Stimulated activated naive CD4-positive, alpha-beta T cell treated with Interleukin-2 at 50 U/mL for 16 hours (primary cell): ENCODE measurements at regions not wholly inside any gene's neighbourhood (a gene's known extent, or its start where the extent isn't known, plus 50 kb on each side); places are given as distances from the start of the nearest gene placed in this dataset.
"Not testable (repeated sequence)": the region's sequence is repeated elsewhere in the genome, so short reads cannot be mapped to it uniquely, and the experiment has no call there.

Source experiments
- DNase-seq: peaks from one replicate; lab custom pipeline; 2025; lab: John Stamatoyannopoulos, UW

DNA sequence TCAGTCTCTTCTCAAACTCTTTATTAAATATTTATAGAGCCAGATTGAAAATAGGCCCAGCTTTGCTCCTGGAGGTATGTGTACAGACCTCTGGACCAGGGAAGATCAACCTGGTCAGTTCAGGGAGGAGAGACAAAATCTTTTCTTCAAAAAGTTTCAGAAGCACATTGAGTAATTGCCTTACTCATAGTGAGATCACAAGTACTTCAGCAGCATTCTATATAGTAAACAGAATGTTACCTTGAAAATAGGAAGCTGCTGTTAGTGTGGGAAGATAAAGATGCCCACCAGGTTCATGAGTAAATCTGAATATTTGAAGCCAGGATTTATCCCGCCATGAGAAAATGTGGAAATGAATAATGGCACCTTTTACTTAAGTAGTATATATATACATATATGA lies 665.9 kb upstream of the CITED2 start:
- no peak for DNase-seq

DNA sequence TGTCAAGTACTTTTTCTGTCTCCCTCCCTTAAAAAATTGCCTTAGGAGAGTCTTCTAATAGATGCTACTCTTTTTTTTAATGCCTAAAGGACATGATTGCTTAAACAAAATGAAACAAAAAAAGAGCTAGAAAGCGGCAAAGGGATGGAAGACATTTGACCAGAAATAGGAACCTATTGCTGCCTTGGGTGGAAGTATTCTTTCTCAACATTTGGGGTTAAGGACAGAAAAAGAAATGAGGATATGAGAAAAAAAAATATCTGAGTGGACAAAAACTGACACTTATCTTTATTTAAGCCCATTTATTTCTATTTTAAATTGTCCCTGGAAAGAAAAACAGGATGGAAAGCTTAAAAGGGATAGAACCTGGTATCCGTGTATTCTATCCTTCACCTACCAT lies 664.9 kb upstream of the CITED2 start:
- DNase-seq, result no peak

DNA sequence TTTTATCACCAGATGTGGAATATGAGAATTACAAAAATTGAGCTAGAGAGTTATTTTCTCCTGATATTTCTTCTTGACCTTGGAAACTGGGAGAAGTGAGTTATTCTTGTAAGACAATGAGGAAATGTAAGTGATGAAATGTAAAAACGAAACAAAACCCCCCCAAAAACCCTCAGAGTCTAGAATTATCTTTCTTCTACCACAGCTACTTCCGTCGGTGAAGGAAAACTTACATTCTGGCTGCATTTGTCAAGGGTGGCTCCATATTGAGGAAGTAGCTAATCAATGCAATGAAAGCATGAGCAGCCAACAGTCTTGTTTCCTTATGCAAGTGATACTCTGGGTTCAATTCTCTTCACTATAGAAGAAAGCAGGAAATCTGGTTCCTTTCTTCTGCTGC lies 661.7 kb upstream of the CITED2 start:
- DNase-seq, result no peak

DNA sequence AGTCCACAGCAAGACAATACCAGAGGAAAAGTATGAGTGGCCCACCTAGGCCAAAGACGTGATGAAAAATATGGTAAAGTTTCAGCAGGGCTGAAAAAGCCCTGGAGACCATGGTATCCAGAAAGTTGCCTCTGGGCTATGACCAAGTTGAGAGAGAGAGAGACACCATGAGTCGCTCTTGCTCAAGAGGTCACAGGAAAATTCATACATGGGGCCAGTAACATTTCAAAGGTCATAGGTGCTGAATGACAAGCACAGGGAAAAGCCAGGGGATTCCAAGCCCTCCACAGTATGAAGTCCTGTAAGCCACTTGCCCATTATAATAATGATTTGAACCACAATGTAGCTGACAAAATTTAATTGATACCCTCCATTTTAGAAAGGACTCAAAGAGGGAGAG lies 657.7 kb upstream of the CITED2 start:
- DNase-seq, result no peak

DNA sequence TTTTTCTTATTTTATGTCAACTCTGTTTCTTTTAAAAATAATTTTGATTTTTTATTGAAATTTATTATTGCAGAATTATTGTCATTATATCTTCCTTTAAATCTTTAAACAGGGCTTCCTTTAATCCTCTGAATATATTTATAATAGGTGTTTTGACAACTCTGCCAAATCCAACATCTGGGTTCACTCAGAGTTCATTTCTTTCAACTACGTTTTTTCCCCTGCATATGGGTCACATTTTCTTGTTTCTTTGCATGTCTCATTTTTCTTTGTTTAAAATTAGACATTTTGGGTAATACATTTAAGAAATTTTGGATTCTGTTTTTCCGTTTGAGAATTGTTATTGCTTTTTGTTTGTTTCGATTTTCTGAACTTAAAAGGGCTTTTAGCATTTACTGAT lies 655.1 kb upstream of the CITED2 start:
- no peak for DNase-seq

DNA sequence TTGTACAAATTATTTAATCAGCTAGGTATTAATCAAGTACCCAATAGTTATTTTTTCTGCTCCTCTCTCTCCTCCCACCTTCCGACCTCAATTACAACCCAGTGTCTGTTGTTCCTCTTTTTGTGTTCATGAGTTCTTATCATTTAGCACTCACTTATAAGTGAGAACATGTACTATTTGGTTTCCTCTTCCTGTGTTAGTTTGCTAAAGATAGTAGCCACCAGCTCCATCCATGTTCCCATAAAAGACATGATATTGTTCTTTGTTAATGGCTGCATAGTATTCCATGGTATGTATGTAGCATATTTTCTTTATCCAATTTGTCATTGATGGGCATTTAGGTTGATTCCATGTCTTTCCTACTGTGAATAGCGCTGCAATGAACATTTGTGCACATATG lies 652.8 kb upstream of the CITED2 start:
- no peak for DNase-seq

DNA sequence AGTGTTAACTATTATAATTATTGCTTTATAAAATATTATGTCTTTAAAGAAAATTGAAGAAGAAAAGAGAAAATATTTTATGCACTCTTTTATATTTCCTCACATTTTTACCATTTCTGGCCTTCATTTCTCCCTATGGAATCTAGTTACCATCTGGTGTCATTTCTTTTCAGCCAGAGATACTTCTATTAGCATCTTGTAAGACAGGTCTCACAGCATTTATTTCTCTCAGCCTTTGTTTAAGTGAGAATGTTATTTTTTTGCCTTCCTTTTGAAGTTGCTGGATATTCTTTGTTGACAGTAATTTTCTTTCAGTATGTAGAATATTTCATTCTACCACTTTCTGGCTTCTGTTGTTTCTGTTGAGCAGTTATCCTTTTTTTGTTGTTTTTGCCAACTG lies 652.1 kb upstream of the CITED2 start:
- DNase-seq, result no peak

DNA sequence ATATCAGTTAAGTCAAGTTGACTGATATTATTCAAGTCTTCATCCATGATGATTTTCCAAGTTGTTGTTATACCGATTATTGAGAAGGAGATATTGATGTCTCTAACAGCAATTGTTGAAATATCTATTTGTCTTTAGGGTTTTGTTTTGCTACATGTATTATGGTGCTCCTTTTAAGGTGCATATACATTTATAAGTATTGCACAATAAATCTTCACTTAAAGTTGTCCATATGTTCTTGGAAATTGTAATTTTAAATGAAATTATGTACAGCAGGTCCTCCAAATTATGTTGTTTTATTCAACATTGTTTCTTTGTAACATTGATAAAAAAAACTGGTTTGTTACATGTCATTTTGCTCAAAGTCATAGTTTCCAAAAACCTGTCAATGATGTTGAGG lies 650.7 kb upstream of the CITED2 start:
- DNase-seq, result no peak

DNA sequence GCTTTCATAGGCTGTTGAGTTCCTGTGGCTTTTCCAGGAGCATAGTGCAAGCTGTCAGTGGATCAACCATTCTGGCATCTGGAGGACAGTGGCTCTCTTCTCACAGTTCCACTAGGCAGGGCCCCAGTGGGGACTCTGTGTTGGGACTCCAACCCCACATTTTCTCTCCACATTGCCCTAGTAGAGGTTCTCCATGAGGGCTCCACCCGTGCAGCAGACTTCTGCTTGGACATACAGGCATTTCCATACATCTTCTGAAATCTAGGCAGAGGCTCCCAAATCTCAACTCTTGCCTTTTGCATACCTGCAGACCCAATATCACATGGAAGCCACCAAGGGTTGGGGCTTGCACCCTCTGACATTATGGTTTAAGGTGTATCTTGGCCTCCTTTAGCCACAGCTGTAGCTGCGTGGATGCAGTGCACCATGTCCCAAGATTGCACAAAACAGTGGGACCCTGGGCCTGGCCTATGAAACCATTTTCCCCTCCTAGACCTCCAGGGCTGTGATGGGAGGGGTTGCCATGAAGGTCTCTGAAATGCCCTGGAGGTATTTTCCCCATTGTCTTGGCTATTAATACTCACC lies 645.9 kb upstream of the CITED2 start:
- no peak for DNase-seq

DNA sequence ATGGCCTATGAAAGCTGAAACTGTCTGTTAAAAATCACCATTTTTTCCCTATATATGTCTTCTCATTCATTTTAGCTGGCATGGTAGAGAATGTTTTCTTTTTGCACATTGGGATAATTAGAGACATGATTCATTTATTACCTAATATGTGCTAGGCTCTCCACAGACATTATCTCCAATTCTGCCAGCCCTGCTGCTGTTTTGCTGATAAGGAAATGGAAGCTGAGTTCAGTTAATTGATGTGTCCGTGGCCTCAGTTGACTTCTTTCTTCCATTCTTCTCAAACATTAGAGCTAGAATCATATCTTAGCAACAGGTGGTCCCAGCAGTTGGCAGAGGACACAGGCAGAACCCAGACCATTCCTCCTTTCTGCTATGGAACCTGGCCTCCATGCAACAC lies 644.1 kb upstream of the CITED2 start:
- DNase-seq, result no peak

DNA sequence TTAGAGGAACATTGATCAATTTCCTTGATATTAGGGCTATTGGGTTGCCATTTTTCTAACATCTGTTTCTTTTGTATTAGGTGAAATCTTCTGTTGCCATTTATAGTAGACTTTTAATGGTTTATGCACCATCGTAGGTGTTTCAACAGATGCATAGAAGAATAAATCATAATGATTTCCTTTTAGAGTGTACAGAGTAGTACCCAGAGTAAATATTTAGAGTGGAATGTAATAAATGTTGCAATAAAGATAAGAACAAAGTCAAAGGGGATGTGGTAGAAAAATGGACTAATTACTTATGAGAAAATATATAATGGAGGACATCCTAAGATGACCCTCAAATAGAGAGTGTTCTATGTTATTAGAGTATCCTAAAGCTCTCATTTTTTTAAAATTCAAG lies 643.0 kb upstream of the CITED2 start:
- DNase-seq, result no peak

DNA sequence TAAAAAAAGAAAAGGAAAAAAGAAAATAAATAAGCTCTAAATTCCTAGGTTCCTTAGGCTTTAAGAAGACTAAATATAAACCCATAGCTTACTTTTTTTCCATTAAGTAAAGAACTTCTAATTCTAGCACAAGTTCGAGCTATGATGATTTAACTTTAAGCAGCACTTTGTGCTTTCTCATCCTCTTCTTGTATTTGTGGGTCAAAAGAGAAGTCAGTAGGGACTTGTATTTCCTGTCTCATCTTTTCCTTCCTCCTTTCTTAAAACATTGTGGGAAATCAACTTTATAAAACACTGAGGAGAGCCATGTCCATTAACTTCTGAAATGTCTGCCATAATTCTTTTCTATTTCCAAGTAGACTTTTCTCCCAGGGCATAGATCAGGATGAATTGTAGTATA lies 637.7 kb upstream of the CITED2 start:
- DNase-seq, result no peak

DNA sequence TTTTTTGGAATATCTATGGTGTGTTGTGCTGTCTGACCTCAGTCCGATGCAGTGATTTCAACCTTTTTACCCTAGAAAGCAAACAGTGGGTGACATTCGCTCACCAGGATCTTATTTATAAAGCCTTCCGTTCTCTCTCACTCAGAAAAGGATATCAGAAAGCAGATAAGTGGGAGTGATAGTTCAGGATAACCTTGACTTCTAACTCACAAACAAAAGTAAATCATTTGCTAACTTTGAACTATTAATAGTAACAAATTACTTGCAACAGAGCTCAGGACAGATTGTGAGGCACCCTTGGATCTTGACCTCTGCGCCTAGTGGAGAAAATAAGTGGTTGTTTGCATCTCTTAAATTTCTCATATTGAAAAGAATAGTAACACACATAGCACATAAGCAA lies 637.1 kb upstream of the CITED2 start:
- no peak for DNase-seq

DNA sequence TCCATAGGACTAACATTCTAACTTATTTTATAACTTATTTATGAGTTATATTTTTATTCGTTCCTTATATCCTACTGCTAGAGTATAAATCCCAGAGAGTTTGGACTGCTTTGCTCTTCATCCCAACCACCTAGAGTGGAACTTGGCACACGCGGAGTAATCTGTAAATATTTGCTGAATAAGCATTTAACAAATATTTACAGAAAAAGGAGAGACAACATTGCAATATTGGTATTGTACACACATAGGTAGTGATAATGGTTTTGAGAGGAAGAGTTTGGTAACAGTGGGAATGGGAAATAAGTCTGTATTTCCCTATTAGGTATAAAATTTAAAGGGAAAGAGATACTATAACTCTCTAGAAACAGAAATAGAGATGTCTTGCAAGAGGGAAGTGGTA lies 634.8 kb upstream of the CITED2 start:
- DNase-seq, result no peak

DNA sequence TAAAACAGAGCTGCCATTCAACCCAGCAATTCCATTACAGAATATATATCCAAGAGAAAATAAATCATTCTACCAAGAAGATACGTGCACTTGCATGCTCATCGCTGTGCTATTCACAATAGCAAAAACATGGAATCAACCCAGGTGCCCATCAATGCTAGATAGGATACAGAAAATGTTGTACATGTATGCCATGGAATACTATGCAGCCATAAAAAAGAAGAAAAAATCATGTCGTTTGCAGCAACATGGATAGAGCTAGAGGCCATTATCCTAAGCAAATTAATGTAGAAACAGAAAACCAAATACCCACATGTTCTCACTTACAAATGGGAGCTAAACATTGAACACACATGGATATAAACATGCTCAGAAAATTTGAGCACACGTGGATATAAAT lies 633.1 kb upstream of the CITED2 start:
- DNase-seq, result no peak

DNA sequence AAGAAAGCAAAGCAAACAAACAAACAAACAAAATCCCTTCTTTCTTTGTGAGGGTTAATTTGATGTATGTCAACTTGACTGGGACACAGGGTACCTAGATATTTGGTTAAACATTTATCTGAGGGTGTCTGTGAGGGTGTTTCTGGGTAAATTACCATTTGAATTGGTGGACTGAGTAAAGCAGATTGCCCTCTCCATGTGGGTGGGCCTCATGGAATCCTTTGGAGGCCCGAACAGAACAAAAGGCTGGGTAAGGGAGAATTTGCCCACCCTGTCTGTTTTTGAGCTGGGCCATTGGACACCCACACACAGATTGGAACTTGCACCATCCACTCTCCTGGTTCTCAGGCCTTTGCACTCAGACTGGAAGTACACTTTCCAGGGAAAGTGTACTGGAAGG lies 628.8 kb upstream of the CITED2 start:
- no peak for DNase-seq

DNA sequence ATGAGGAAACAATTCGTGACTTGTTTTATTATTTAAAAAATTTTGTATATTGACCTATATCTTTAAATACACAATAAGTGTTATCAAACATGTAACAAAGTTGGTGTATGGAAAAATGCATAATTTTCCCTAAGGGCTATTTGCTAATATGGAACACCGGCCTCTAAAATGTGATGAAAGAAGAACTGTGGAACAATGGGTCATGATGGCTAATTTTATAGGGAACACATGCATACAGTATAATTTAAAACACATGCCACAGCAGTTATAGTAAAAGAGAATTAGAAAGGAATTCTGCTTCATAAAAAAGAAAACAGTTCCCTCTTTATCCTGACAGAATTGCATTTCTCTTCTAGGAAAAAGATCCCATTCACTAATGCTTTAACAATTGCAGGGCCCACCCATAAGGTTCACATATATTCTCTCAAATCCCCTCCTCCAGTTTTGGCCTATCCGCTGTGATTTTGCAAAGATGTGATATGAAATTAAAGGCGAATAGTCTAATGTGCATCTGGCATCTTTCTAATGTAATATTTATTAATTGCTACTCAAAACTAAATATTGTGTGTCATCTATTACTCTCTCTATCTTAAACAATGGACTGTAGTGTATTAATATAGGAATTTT lies 628.1 kb upstream of the CITED2 start:
- no peak for DNase-seq

DNA sequence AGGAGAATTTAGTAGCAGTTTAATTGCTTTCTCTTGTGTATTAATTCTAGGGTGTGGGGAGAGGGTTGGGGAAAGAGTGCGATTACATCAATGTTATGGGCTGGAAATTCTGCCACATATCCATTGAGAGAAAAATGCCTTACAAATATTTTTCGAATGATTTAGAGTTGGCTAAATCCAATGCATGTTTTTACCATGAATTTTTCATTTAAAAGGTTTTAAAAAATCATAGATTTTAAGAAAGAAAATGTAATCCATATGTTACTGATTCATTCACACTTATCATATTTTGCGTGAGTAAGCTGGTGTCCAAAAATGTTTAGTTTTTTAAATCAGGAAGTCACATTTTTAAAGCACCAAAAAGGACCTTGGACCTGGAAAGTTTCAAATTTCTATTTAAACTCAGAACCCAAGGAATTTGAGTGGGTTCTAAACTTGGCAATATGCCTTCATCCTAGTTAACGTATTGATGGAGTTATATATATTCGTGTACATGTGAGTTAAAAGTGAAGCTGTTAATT lies 627.4 kb upstream of the CITED2 start:
- DNase-seq, result no peak

DNA sequence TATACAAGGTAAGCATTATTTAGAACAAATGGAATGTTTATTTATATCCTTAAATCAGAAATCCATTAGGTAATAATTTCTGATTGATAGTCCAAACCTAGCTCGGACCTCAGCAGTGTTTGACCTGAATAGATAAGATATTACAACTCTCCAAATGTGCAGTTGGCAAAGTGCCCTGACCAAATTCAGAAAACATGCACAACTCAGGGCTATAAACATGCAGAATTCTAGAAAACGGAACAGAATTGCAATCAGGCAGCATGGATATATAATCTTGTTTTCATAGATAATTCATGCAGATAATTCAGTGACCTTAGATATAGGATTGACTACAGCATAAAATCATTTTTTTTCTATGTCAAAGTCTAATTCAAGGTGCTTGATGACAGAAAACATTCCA lies 626.6 kb upstream of the CITED2 start:
- no peak for DNase-seq

DNA sequence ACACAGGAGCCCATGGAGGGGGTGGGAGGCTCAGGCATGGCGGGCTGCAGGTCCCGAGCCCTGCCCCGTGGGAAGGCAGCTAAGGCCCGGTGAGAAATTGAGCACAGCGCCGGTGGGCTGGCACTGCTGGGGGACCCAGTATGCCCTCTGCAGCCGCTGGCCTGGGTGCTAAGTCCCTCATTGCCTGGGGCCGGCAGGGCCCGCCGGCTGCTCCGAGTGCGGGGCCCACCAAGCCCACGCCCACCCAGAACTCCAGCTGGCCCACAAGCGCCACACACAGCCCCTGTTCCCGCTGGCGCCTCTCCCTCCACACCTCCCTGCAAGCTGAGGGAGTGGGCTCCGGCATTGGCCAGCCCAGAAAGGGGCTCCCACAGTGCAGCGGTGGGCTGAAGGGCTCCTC lies 625.2 kb upstream of the CITED2 start:
- DNase-seq, result not testable (repeated sequence)

DNA sequence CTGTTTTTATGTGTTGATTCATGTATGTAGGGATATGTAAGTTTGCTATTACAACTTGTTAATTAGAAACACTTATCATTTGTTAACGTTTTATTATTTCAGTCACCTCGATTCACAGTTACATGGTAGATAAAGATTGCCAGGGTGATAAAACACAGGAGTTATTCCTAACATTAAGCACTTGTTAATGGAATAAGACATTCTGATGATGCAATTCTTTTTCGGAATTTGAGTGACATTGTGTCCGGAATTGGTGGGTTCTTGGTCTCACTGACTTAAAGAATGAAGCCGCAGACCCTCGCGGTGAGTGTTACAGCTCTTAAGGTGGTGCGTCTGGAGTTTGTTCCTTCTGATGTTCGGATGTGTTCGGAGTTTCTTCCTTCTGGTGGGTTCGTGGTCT lies 624.0 kb upstream of the CITED2 start:
- DNase-seq, result not testable (repeated sequence)

DNA sequence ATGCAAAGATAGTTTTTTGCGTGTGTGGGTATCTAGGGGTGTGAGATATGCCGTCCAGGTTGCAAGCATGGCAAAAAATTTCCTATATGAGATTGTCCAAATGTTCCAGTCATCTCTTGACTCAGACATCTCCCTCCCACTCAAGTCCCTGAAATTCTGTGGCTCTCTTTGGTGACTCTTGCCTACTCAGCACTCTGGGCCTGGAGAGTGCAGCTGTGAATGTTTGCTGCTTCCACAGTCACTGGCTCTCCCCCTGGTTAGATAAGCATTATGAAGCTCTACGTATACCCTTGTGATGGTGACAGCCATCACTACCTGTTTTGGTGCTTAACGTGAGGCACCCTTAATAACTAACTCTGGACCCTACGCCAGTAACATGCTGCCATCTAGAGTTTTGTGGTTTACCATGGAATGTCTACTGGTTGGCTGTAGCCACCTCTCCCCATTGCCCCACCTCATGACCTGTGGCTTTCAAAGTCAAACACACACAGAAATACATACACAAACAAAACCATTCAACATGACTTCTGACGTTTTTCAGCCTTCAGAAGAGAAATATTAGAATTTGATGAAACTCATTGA lies 621.9 kb upstream of the CITED2 start:
- DNase-seq, result no peak

DNA sequence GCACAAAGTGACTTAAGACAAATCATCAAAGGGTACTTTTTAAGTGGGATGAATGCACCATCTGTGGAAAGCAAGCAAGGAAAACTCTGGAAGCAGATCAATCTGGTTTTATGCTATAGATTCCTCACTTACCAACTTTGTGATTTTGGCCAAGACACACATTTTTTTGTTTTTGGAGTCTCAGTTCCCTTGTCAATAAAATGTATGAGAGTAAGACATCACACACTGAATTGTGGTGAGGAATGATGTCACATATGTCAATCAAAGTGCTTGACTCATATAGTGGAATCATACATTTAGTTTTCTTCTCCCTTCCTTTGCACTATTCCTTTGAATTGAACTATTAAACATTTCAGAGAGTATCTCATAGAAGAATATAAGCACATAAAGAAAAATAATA lies 620.5 kb upstream of the CITED2 start:
- no peak for DNase-seq
